ENCODE measurements at regions not wholly inside any gene's neighbourhood (a gene's known extent, or its start where the extent isn't known, plus 50 kb on each side); places are given as distances from the start of the nearest gene placed in this dataset.

DNA sequence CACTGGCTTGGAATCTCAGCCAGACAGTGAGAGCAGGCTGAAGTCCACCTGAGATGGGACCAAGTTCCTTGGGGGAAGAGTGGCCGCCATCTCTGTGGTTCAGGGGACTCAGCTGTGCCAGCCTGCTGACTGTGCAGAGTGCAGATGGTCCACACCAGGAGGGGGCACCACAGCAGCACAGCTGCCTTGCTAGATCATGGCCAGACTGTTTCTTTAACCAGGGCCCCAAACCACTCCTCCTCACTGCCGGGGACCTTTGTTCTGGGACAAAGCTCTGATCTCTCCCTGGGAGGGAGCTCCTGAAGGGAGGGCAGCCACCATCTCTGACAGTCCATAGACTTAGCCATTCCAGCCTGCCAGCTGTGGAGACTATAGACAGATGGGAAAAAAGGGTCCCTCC, 2189.6 kb downstream of the PCDH7 start:
- Mint-ChIP-seq H3K27me3 (ENCODE audit: insufficient read depth) (no peaks in the 10 kb centered on the region), H3K27ac (no peak overlapping the region), H3K36me3 (ENCODE audit: low read depth) (no peaks in the 10 kb centered on the region; the same call in 1 of the 2 replicates), H3K4me1 (ENCODE audit: low read depth) (no peaks in the 10 kb centered on the region), H3K4me3 (no peak overlapping the region), H3K9me3 (peaks cover 50% of the 10 kb centered on the region)
- DNase-seq, result no peak
- no peak for TF ChIP-seq CTCF (IDR thresholded peaks at IDR 0.05)

DNA sequence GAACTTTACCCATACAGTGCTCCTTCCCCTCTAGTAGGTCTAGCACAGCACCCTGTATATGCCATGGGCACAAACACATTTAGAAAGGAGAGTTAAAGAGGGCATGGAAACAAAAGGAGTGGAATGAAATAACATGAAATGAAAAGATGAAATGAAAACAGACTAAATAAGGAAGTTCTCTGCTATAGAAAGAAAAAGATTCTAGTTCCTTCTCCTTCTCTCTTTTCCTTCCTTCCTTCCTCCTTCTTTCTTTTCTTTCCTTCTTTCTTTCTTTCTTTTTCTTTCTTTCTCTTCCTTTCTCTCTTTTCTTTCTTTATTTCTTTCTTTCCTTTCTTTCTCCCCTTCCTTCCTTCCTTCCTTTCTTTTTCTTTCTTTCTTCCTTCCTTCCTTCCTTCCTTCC, 2197.4 kb downstream of the PCDH7 start:
- no peak for DNase-seq
- Mint-ChIP-seq H3K36me3 (ENCODE audit: low read depth) (no peaks in the 10 kb centered on the region; the same call in 1 of the 2 replicates), H3K27me3 (ENCODE audit: insufficient read depth) (no peaks in the 10 kb centered on the region), H3K4me1 (ENCODE audit: low read depth) (no peaks in the 10 kb centered on the region), H3K4me3 (no peak overlapping the region), H3K27ac (no peak overlapping the region), H3K9me3 (peaks cover 36% of the 10 kb centered on the region)
- no peak for TF ChIP-seq CTCF (IDR thresholded peaks at IDR 0.05)

- H3K27ac Mint-ChIP-seq, result no peak overlapping the region
- peaks cover 25% of the 10 kb centered on the region for H3K9me3 Mint-ChIP-seq
- no peaks in the 10 kb centered on the region for H3K4me1 Mint-ChIP-seq (ENCODE audit: low read depth)
- no peak for TF ChIP-seq CTCF (IDR thresholded peaks at IDR 0.05)
- no peak overlapping the region for H3K4me3 Mint-ChIP-seq
- H3K36me3 Mint-ChIP-seq (ENCODE audit: low read depth), result no peaks in the 10 kb centered on the region
- no peak for DNase-seq
- H3K27me3 Mint-ChIP-seq (ENCODE audit: insufficient read depth), result no peaks in the 10 kb centered on the region
Measured at GRCh38 chr4:32929796-32930699, 2209.9 kb downstream of the PCDH7 start.

DNA sequence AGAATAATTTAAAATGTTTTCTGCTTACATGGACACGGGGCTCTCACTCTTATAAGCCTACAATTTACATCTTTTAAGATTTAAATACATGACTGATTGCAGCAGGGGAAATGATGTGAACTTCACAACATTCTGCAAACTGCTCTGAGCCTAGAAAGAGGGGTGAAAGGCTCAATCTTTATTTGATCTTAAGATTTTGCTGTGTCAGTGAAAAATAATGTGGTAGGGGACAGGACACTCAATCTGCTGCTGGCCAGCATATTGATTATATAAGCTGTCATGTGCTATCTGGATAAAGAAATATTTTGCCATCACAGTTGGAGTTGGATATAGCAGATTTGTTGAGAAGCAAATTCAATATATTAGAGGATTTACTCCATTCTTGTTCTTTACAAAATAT, 2210.5 kb downstream of the PCDH7 start:
- Mint-ChIP-seq H3K4me3 (no peak overlapping the region), H3K36me3 (ENCODE audit: low read depth) (no peaks in the 10 kb centered on the region), H3K4me1 (ENCODE audit: low read depth) (no peaks in the 10 kb centered on the region), H3K27ac (no peak overlapping the region), H3K27me3 (ENCODE audit: insufficient read depth) (no peaks in the 10 kb centered on the region), H3K9me3 (peaks cover 25% of the 10 kb centered on the region)
- no peak for DNase-seq
- TF ChIP-seq CTCF (IDR thresholded peaks at IDR 0.05), result no peak

GRCh38 chr4:32931475-32931874, 2211.3 kb downstream of the PCDH7 start:
- TF ChIP-seq CTCF (IDR thresholded peaks at IDR 0.05), result no peak
- H3K4me1 Mint-ChIP-seq (ENCODE audit: low read depth), result no peaks in the 10 kb centered on the region
- H3K27me3 Mint-ChIP-seq (ENCODE audit: insufficient read depth), result no peaks in the 10 kb centered on the region
- H3K4me3 Mint-ChIP-seq, result no peak overlapping the region
- DNase-seq, result no peak
- H3K36me3 Mint-ChIP-seq (ENCODE audit: low read depth), result no peaks in the 10 kb centered on the region
- no peak overlapping the region for H3K27ac Mint-ChIP-seq
- peaks cover 25% of the 10 kb centered on the region for H3K9me3 Mint-ChIP-seq

All from HFFc6 (cell line).